Activated CD8-positive, alpha-beta memory T cell treated with anti-CD3 and anti-CD28 coated beads, Interleukin-2, amount 10 ng/mL, durations not matched to agents 7 days and 5 days (primary cell): ENCODE measurements at regions not wholly inside any gene's neighbourhood (a gene's known extent, or its start where the extent isn't known, plus 50 kb on each side); places are given as distances from the start of the nearest gene placed in this dataset.
"Not testable (repeated sequence)": the region's sequence is repeated elsewhere in the genome, so short reads cannot be mapped to it uniquely, and the experiment has no call there.

Source experiments
- ATAC-seq: fragments of 150-1000 bp; cut with Tn5 transposase; one replicate; pipeline ENCODE4 v1.10.0; 2021; ENCODE audit warnings: moderate library complexity
- CTCF ChIA-PET: fragments of 350-600 bp; sonication (Branson Sonifier 250); formaldehyde crosslinking; loops from one replicate; lab custom pipeline; 2021; ENCODE audit warnings: antibody characterized with exemption; lab: Charles Lee
- DNase-seq: peaks from one replicate; pipeline ENCODE4 v3.0.0-alpha.2; 2020
- H3K27ac Mint-ChIP-seq: one replicate; pipeline ENCODE4 v1.8.0; 2021; ENCODE audit warnings: mild to moderate bottlenecking, mixed read lengths
- H3K27me3 Mint-ChIP-seq: one replicate; pipeline ENCODE4 v1.8.0; 2021; ENCODE audit warnings: mixed read lengths
- H3K36me3 Mint-ChIP-seq: one replicate; pipeline ENCODE4 v1.8.0; 2021; ENCODE audit warnings: mild to moderate bottlenecking, mixed read lengths
- H3K4me1 Mint-ChIP-seq: one replicate; pipeline ENCODE4 v1.8.0; 2021; ENCODE audit warnings: mixed read lengths
- H3K4me3 Mint-ChIP-seq: one replicate; pipeline ENCODE4 v1.8.0; 2021; ENCODE audit warnings: mild to moderate bottlenecking, moderate library complexity, mixed read lengths
- H3K9me3 Mint-ChIP-seq: one replicate; pipeline ENCODE4 v1.8.0; 2022; ENCODE audit warnings: low read depth, mixed read lengths

GRCh38 chr4:26208237-26208994 lies 112.4 kb upstream of the RBPJ start:
- Mint-ChIP-seq H3K27ac (no peak overlapping the region), H3K4me3 (no peak overlapping the region), H3K4me1 (peaks cover 14% of the 10 kb centered on the region), H3K27me3 (peaks cover 39% of the 10 kb centered on the region), H3K9me3 (no peaks in the 10 kb centered on the region), H3K36me3 (peaks cover under 1% of the 10 kb centered on the region)
- CTCF ChIA-PET: interaction anchor here (0.6 kb wide), 1 partner anchor 16 kb away, joined by 3 read pairs; no protein-coding TSS in a partner anchor
- DNase-seq (no peak), ATAC-seq (no peak)

GRCh38 chr4:26209378-26209777 lies 111.4 kb upstream of the RBPJ start:
- ATAC-seq, DNase-seq, H3K4me3 Mint-ChIP-seq, H3K9me3 Mint-ChIP-seq, H3K36me3 Mint-ChIP-seq, H3K27ac Mint-ChIP-seq, CTCF ChIA-PET: not testable (repeated sequence)
- Mint-ChIP-seq H3K27me3 (peaks cover 46% of the 10 kb centered on the region), H3K4me1 (peaks cover 11% of the 10 kb centered on the region)

DNA sequence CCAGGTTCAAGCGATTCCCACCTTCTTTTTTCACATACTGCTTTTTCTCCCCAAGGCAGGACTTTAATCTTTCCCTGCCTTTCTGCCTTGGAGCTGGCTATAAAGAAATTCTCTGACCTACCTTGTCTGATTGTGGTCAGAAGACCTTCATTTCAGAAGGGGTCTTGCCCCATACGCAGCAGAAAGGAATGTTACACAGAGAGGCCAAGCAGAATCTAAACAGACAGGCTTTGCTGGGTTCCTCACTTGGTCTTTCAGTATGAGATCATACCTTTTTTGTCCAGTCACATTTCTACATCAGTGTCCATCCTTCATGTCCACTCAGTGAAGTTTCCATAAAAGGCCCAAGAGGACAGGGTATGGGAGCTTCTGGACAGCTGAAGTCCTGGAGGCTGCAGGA lies 108.3 kb upstream of the RBPJ start:
- ATAC-seq (no peak), DNase-seq (no peak)
- Mint-ChIP-seq H3K4me3 (no peak overlapping the region), H3K4me1 (peaks cover 5% of the 10 kb centered on the region), H3K27me3 (peaks cover 38% of the 10 kb centered on the region), H3K27ac (no peak overlapping the region), H3K9me3 (no peaks in the 10 kb centered on the region), H3K36me3 (peaks cover 1% of the 10 kb centered on the region)
- CTCF ChIA-PET: no interaction called here

DNA sequence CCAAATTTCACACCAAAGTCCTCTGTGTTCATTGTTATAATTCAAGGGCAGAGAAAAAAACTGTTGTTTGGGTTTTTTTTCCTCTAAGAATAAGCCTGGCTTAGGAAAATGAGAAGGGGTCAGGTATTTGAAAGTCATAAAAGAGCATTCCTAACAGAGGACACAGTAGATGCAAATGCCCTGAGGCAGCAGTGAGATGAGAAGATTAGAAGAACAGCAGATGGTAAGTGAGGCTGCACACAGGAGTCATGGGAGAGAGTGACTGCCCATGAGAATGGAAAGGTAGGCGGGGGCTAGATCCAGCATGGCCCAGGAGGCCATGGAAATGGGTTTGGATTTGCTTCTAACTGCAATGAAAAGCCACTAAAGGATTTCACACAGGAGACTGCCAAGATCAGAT lies 107.5 kb upstream of the RBPJ start:
- Mint-ChIP-seq H3K27ac (no peak overlapping the region), H3K4me1 (peaks cover 5% of the 10 kb centered on the region), H3K36me3 (peaks cover 1% of the 10 kb centered on the region), H3K9me3 (no peaks in the 10 kb centered on the region), H3K4me3 (no peak overlapping the region), H3K27me3 (peaks cover 37% of the 10 kb centered on the region)
- CTCF ChIA-PET: no interaction called here
- DNase-seq: no peak
- ATAC-seq: no peak

DNA sequence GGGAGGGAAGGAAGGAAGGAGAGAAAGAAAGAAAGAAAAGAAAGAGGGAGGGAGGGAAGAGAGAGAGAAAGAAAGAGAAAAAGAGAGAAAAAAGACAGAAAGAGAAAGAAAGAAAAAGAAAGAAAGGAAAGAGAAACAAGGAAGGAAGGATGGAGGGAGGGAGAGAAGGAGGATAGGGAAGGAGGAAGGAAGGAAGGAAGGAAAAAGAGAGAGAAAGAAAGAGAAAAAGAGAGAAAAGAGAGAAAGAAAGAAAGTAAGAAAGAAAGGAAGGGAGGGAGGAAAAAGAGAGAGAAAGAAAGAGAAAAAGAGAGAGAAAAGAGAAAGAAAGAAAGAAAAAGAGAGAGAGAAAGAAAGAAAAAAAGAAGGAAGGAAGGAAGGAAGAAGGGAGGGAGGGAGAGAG lies 105.8 kb upstream of the RBPJ start:
- Mint-ChIP-seq H3K4me1 (peaks cover 5% of the 10 kb centered on the region), H3K27me3 (peaks cover 32% of the 10 kb centered on the region), H3K36me3 (peaks cover 1% of the 10 kb centered on the region), H3K27ac (no peak overlapping the region), H3K9me3 (no peaks in the 10 kb centered on the region), H3K4me3 (no peak overlapping the region)
- DNase-seq (no peak), ATAC-seq (no peak)
- CTCF ChIA-PET: no interaction called here

- no peaks in the 10 kb centered on the region for H3K9me3 Mint-ChIP-seq
- H3K27me3 Mint-ChIP-seq: peaks cover 26% of the 10 kb centered on the region
- peaks cover 1% of the 10 kb centered on the region for H3K36me3 Mint-ChIP-seq
- H3K27ac Mint-ChIP-seq: no peak overlapping the region
- DNase-seq: no peak
- CTCF ChIA-PET: no interaction called here
- ATAC-seq: no peak
- H3K4me1 Mint-ChIP-seq: peaks cover 5% of the 10 kb centered on the region
- no peak overlapping the region for H3K4me3 Mint-ChIP-seq
Observed at GRCh38 chr4:26215725-26216124, 105.1 kb upstream of the RBPJ start.

GRCh38 chr4:26217481-26217880 lies 103.3 kb upstream of the RBPJ start:
- CTCF ChIA-PET: interaction anchor here (0.9 to 1.4 kb wide), 2 partner anchors 16 to 148 kb away, joined by 3 to 4 read pairs; no protein-coding TSS in a partner anchor
- H3K27ac Mint-ChIP-seq: no peak overlapping the region
- no peak for ATAC-seq

GRCh38 chr4:26217961-26218676 lies 102.7 kb upstream of the RBPJ start:
- Mint-ChIP-seq H3K27me3 (peaks cover 15% of the 10 kb centered on the region), H3K36me3 (peaks cover 1% of the 10 kb centered on the region), H3K27ac (no peak overlapping the region), H3K9me3 (peaks cover 3% of the 10 kb centered on the region), H3K4me1 (peaks cover 5% of the 10 kb centered on the region), H3K4me3 (no peak overlapping the region)
- CTCF ChIA-PET: interaction anchor here (0.9 to 1.4 kb wide), 2 partner anchors 15 to 148 kb away, joined by 3 to 4 read pairs; no protein-coding TSS in a partner anchor
- DNase-seq (no peak), ATAC-seq (no peak)

More at GRCh38 chr4:26217481-26217880, 103.3 kb upstream of the RBPJ start:
- peaks cover 5% of the 10 kb centered on the region for H3K4me1 Mint-ChIP-seq
- peaks cover 1% of the 10 kb centered on the region for H3K36me3 Mint-ChIP-seq
- no peak overlapping the region for H3K4me3 Mint-ChIP-seq
- H3K27me3 Mint-ChIP-seq: peaks cover 18% of the 10 kb centered on the region
- H3K9me3 Mint-ChIP-seq: peaks cover 3% of the 10 kb centered on the region
- no peak for DNase-seq

- H3K9me3 Mint-ChIP-seq: peaks cover 3% of the 10 kb centered on the region
- DNase-seq: no peak
- CTCF ChIA-PET: interaction anchor here (0.8 to 1.6 kb wide), 3 partner anchors 119 to 161 kb away, joined by 3 to 4 read pairs (median 3); no protein-coding TSS in a partner anchor
Observed at GRCh38 chr4:26218677-26219605, 101.9 kb upstream of the RBPJ start.

GRCh38 chr4:26220696-26221095 lies 100.1 kb upstream of the RBPJ start:
- no peaks in the 10 kb centered on the region for H3K36me3 Mint-ChIP-seq
- H3K4me3 Mint-ChIP-seq: no peak overlapping the region
- H3K9me3 Mint-ChIP-seq: peaks cover 3% of the 10 kb centered on the region
- H3K27ac Mint-ChIP-seq: no peak overlapping the region
- H3K27me3 Mint-ChIP-seq: peaks cover 6% of the 10 kb centered on the region
- CTCF ChIA-PET: interaction anchor here (1.0 kb wide), 1 partner anchor 8 kb away, joined by 3 read pairs; no protein-coding TSS in a partner anchor
- no peak for DNase-seq
- no peak for ATAC-seq
- H3K4me1 Mint-ChIP-seq: no peaks in the 10 kb centered on the region

More at GRCh38 chr4:26218677-26219605, 101.9 kb upstream of the RBPJ start:
- Mint-ChIP-seq H3K4me3 (no peak overlapping the region), H3K27ac (no peak overlapping the region), H3K36me3 (no peaks in the 10 kb centered on the region), H3K27me3 (peaks cover 8% of the 10 kb centered on the region), H3K4me1 (peaks cover 2% of the 10 kb centered on the region)
- no peak for ATAC-seq

DNA sequence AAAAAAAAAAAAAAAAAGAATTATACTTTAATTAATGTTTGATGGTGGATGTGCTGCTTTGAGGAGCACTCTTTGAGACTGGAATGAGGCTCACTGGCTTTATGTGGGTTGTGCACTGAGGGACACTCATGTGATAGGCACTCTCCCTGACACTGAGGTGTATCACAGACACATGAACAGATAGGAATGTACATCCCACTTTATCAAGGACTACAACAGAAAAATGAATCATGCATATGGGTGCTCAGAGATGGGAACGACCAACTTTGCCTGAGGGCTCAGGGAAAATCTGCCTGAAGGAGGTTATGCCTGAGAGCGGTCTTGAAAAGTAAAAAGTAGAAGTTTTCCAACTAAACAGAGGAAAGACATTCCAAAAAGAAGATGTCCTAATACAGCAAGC lies 97.7 kb upstream of the RBPJ start:
- Mint-ChIP-seq H3K36me3 (no peaks in the 10 kb centered on the region), H3K4me3 (no peak overlapping the region), H3K9me3 (peaks cover 3% of the 10 kb centered on the region), H3K27ac (no peak overlapping the region), H3K4me1 (no peaks in the 10 kb centered on the region), H3K27me3 (no peaks in the 10 kb centered on the region)
- CTCF ChIA-PET: interaction anchor here (0.7 kb wide), 1 partner anchor 49 kb away, joined by 4 read pairs; no protein-coding TSS in a partner anchor
- no peak for ATAC-seq
- DNase-seq: no peak

- Mint-ChIP-seq H3K36me3 (no peaks in the 10 kb centered on the region), H3K9me3 (no peaks in the 10 kb centered on the region), H3K27me3 (no peaks in the 10 kb centered on the region), H3K4me1 (no peaks in the 10 kb centered on the region), H3K27ac (no peak overlapping the region), H3K4me3 (no peak overlapping the region)
- CTCF ChIA-PET: no interaction called here
- DNase-seq (no peak), ATAC-seq (no peak)
Observed at GRCh38 chr4:26226629-26227376, 94.0 kb upstream of the RBPJ start.
